ENCODE measurements at regions not wholly inside any gene's neighbourhood (a gene's known extent, or its start where the extent isn't known, plus 50 kb on each side); places are given as distances from the start of the nearest gene placed in this dataset.
"Not testable (repeated sequence)": the region's sequence is repeated elsewhere in the genome, so short reads cannot be mapped to it uniquely, and the experiment has no call there.

GRCh38 chr13:56015919-56016318 lies 1124.8 kb upstream of the PRR20A start:
- no peak for DNase-seq

DNA sequence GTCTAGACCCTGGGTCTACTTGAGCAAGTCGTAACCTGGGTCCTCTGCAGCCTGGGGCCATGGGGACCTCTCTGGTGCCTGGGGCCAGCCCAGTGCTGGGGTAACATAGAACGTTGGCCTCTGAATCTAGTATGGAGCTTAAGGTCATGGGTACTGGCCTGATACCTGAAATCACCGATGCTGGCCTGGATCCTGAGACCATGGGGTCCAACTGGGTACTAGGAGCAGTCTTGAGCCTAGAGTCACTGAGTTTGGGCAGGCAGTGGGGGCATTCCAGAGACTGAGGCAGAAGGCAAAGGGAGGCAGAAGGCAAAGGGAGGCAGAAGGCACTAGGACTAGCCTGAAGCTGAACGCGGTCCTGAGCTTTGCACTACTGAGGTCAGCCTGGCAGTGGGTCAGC lies 1121.1 kb upstream of the PRR20A start:
- no peak for DNase-seq

DNA sequence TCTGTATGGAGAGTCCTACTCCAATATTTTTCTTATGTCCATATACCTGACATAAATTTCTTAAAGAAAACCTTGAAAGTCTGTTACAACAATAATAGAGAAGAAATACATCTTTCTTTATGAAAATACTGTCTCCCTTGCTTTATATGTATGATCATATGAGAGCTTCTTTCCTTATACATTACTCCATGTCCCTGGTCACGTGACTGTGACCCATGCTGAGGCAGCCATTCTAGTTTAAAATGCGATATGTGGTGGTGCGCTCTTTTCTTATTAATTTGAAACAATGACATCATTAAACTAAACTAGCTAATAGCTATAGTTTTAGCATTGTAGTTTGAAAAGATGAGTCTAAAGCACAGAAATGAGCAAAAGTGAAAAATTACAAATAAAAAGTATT lies 1120.3 kb upstream of the PRR20A start:
- no peak for DNase-seq

GRCh38 chr13:56039992-56040391 lies 1100.7 kb upstream of the PRR20A start:
- DNase-seq = no peak

DNA sequence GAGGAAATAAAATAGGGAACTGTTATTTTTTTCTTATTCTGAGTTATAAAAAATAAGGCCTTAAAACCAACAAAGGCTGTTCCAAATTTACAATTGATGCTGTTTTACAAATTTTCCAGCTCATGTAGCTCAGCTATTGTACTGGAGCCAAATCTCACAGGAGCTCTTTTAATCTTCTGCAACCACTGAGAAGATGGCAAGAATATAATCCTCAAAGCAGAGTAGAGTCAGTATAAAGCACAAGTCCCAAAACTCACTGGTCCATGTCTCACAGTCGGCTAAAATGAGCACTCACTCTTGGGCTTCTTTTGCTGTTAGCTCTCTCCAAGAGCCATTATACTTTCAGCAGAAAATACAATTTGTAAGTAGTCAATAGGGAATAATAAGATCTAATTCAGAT lies 1074.4 kb upstream of the PRR20A start:
- no peak for DNase-seq

- no peak for DNase-seq
Measured at GRCh38 chr13:56102641-56103040, 1038.1 kb upstream of the PRR20A start.

GRCh38 chr13:56110751-56111150 lies 1030.0 kb upstream of the PRR20A start:
- DNase-seq = no peak

- no peak for DNase-seq
Measured at GRCh38 chr13:56134524-56134923, 1006.2 kb upstream of the PRR20A start.

DNA sequence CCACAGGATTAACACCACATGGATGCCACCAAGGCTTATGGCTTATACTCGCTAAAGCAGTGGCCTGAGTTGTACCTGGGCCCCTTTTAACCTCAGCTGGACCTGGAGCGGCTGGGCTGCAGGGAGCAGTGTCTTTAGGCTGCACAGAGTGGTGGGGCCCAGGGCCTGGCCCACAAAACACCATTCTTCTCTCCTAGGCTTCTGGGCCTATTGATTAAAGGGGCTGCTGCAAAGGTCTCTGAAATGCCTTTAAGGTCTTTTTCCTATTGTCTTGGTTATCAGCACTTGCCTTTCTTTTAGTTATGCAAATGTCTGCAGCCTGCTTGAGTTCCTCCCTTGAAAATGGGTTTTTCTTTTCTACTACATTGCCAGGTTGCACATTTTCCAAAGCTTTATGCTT lies 973.9 kb upstream of the PRR20A start:
- no peak for DNase-seq

DNA sequence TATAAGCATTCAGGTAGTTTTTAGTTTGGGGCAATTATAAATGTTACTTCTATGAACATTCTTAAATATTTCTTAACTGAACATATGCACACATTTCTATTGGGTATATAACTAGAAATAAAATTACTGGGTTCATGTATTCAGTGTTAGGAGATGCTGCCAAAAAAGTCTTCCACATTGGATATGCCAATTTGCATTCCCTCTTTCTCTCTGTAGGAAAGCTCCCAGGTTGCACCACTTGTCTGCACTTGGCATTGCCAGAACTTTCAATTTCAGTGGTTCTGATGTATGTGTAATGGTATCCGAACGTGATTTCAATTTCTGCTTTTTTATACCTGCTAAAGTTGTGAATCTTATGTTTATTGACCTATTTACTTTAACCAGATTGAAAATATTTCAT lies 972.1 kb upstream of the PRR20A start:
- DNase-seq = no peak

GRCh38 chr13:56173346-56173745 lies 967.4 kb upstream of the PRR20A start:
- DNase-seq = no peak

GRCh38 chr13:56182598-56182997 lies 958.1 kb upstream of the PRR20A start:
- DNase-seq = no peak

GRCh38 chr13:56187331-56187730 lies 953.4 kb upstream of the PRR20A start:
- DNase-seq = peak; percentile 11

DNA sequence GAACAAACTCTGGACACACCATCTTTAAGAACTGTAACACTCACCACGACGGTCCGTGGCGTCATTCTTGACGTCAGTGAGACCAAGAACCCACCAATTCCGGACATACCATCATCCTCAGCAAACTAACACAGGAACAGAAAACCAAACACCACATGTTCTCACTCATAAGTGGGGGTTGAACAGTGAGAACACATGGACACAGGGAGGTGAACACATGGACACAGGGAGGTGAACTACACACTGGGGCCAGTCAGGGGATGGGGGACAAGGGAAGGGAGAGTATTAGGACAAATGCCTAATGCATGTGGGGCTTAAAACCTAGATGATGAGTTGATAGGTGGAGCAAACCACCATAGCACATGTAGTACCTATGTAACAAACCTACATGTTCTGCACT lies 952.1 kb upstream of the PRR20A start:
- DNase-seq = not testable (repeated sequence)

GRCh38 chr13:56189439-56189838 lies 951.3 kb upstream of the PRR20A start:
- DNase-seq = no peak

DNA sequence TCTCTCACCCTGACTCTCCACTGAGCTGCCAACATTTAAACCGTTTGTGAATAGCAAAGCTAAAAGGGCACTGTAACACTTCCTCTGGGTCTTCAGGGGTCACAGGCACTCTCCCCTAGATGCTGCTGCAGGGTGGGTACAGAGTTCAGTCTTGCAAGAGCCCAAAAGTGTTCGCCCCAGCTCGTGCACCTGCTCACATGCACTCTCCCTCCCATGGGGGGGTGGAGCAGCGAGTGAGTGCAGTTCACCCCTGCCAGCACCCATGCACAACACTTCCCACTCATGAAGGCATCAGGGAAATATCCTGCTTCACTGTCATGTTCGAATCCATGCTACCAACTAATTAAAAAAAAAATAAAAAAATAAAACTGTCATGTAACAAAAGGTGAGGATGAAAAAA lies 950.7 kb upstream of the PRR20A start:
- no peak for DNase-seq

DNA sequence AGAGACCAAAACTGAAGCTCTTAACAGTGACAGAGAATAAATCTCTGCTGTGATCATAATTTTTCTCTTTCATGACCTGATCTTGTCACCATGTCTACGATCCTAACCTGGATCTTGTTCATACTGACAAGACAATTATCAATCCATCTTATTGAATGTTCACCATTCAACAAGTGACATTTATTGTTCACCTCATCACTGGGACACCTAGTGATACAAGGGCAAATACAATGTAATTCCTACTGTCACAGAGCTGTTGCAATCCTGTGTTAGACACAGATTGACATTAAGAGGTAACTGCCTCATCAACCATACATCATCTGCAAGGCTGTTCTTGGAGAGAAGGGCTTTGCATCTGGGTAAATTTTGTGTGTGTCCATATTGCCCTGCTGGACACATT lies 942.4 kb upstream of the PRR20A start:
- no peak for DNase-seq

DNA sequence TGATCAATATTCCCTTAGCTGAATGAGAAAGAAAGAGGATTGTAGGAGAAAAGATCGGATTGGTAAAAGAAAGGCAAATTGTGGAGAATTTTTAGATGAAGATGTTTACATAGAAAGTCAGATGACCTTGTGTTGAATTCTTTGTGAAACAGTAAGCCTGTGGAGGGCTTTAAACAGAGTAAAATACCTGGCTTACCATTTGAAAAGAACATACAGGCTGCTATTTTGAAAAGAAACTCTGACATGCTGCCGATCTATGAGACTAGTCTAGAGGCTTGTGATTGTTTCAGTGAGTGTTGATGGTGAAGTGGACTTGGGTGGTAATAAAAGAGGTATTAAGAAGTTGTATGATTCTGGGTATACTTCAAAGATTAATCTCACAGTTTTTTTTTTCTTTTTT lies 938.9 kb upstream of the PRR20A start:
- DNase-seq = no peak

GRCh38 chr13:56216221-56216620 lies 924.5 kb upstream of the PRR20A start:
- no peak for DNase-seq

GRCh38 chr13:56247692-56248091 lies 893.0 kb upstream of the PRR20A start:
- DNase-seq = no peak

DNA sequence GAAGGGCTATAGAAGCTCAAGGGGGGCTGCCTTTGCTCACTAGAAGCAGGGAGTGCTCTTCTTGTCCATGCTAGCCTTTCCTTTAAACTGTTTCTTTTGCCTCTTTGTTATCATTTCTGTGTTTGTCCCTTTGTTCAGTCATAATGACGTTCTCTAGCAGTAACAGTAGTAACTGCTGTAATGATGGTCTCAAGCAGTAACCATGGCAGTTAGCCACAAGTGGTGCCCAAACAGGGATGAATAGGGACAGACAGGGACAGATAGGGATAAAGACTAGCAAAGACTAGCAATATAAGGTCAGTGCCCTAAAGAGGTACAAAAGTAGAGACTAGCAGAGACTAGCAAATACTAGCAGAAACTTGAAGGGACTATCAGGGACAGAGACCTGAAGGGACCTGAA lies 869.0 kb upstream of the PRR20A start:
- DNase-seq = no peak

- DNase-seq = no peak
Measured at GRCh38 chr13:56283262-56283828, 857.4 kb upstream of the PRR20A start.

DNA sequence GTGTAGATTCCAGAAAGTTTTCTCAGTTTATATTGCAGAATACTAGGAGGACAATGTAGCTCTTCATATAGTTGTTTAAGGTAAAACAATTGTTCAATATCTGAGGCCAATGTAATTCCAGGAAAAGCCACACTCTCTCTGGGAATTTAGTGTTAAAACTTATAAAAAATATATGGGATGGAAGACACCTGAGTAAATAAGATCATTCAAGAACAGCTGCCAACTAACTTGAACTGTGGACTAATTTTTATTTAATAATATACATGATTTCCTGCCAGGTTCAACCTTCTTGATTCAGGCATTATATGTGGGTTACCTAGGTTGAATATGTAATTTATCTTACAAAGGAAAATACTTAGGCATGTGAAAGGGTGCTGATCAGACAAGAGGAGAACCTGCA lies 841.1 kb upstream of the PRR20A start:
- DNase-seq = no peak

DNA sequence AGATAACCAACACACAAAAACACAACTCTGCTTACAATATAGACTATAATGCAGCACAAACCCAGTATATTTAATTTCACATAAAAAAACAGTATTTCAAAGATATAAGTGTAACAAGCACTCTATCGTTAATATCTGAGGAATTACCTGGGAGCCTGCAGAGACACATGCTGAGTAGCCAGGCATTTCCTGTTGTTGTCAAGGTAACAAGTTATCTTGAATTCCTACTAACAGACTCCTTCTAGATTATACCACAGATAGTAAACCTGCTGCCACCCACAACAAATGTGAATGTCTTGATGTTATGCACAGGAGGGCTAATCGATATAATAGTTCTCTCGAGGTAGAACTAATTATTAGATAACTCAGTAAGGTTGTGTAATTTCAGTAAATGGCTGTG lies 826.0 kb upstream of the PRR20A start:
- DNase-seq = no peak

GRCh38 chr13:56317841-56318240 lies 822.9 kb upstream of the PRR20A start:
- DNase-seq = no peak

DNA sequence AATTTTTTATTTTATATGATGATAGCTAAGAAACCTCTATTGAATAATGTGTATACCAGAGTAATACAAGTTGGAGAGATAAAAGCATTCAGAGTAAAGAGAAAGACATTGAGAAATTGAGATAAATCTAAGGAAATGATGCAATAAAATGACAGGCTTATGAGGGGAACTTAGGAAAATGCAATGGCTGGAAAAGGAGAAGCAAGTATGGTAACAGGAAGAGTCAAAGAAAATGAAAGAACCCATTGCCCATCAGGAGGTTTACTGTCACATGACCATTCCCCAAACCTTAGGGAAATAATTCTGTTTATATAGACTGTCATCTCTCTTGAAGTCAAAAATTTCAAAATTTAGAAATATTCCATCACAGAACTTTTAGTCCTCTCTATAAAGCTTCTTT lies 808.0 kb upstream of the PRR20A start:
- DNase-seq = no peak

Data from right hindlimb (tissue), 1 donor.